ENCODE measurements at regions not wholly inside any gene's neighbourhood (a gene's known extent, or its start where the extent isn't known, plus 50 kb on each side); places are given as distances from the start of the nearest gene placed in this dataset.

DNA sequence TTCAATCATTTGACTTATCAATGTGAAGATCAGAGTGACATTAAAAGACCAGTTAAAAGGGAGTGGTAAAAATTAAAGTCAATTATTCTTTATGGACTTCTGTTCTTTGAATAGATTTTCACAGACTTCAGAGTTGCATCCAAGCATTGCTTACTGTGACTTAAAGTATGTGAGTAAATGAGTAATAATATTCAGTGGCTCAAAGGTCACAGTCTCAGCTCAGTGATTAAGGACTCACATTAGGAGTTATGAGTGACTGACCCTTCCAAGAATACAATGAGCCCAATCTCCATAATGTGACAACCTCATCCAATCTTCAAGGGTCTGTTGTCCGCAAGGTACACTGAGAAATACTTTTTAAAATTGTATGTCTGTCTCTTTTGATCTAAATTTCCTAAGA lies 811.2 kb downstream of the BRINP1 start:
- no peak overlapping the region for H3K27ac Mint-ChIP-seq
- intact Hi-C loops (cut with micrococcal nuclease): no loop called here
- H3K4me1 Mint-ChIP-seq (ENCODE audit: low read depth): no peaks in the 10 kb centered on the region
- DNase-seq (ENCODE audit: low spot score): no peak
- H3K27me3 Mint-ChIP-seq (ENCODE audit: insufficient read depth): no peaks in the 10 kb centered on the region
- H3K36me3 Mint-ChIP-seq (ENCODE audit: low read depth): no peaks in the 10 kb centered on the region
- peaks cover 8% of the 10 kb centered on the region for H3K9me3 Mint-ChIP-seq
- H3K4me3 Mint-ChIP-seq: no peak overlapping the region

GRCh38 chr9:118558891-118559290 lies 810.3 kb downstream of the BRINP1 start:
- Mint-ChIP-seq H3K9me3 (peaks cover 8% of the 10 kb centered on the region), H3K4me1 (ENCODE audit: low read depth) (no peaks in the 10 kb centered on the region), H3K27ac (no peak overlapping the region), H3K27me3 (ENCODE audit: insufficient read depth) (no peaks in the 10 kb centered on the region), H3K36me3 (ENCODE audit: low read depth) (no peaks in the 10 kb centered on the region), H3K4me3 (no peak overlapping the region)
- DNase-seq (ENCODE audit: low spot score): no peak
- intact Hi-C loops (cut with micrococcal nuclease): no loop called here

DNA sequence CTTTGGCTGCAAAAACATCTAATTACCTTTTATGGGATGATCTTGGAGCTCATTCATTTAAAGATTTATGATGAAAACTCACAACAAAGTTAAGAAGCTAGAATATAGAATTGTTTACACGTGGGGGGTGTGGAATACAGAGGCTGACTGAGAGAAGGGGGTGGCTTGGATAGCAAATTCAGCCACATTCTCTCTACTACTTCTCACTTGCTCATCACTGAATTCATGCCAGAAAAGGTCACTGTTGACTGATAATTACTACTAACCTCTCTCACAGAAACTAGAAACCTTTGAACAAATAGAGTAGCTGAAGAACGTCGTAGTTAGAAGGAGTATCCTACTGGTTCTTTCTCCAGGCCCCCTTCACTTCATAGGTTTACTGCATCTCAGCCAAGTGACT lies 808.2 kb downstream of the BRINP1 start:
- Mint-ChIP-seq H3K36me3 (ENCODE audit: low read depth) (no peaks in the 10 kb centered on the region), H3K27me3 (ENCODE audit: insufficient read depth) (no peaks in the 10 kb centered on the region), H3K9me3 (peaks cover 5% of the 10 kb centered on the region), H3K4me3 (no peak overlapping the region), H3K4me1 (ENCODE audit: low read depth) (no peaks in the 10 kb centered on the region), H3K27ac (no peak overlapping the region)
- no peak for DNase-seq (ENCODE audit: low spot score)
- intact Hi-C loops (cut with micrococcal nuclease): no loop called here

DNA sequence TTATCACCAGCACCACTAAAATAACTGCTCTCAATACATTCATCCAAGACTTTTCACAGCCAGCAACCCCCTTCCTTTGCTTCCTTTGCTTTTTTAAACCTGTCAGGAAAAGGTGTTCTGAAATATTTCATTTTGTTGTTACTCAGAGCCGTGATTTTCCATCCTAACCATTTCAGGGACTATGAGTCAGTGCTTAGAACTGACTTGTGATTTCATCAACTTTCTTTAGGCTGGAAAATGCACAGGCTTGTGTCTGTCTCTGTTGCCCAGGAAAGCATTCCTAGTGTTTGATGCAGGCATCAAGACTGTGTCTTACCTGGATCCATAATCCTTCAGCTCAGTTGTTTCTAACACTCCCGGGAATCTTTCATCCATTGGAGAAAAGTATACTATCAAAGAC lies 805.6 kb downstream of the BRINP1 start:
- H3K4me1 Mint-ChIP-seq (ENCODE audit: low read depth): no peaks in the 10 kb centered on the region
- no peak for DNase-seq (ENCODE audit: low spot score)

DNA sequence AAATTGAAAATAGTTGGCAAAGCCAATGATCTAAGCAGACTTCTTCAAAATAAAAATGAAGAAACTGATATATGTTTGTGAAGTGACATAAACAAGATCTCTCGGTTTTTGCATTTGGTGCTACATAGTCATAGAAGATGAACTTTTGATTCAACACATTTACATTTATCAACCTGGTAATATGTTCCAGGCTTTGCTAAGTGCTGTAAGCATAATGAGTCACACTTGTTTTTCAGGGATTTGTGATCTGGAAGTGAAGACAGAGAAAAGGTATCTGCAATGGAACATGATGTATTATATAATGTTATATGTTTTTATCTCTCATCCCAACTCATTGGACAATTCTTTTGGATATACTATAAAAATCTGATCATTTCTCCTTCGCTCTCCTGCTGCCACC lies 801.4 kb downstream of the BRINP1 start:
- no peak for DNase-seq (ENCODE audit: low spot score)
- H3K9me3 Mint-ChIP-seq: no peaks in the 10 kb centered on the region
- intact Hi-C loops (cut with micrococcal nuclease): no loop called here
- no peaks in the 10 kb centered on the region for H3K27me3 Mint-ChIP-seq (ENCODE audit: insufficient read depth)
- H3K4me1 Mint-ChIP-seq (ENCODE audit: low read depth): no peaks in the 10 kb centered on the region
- no peaks in the 10 kb centered on the region for H3K36me3 Mint-ChIP-seq (ENCODE audit: low read depth)
- no peak overlapping the region for H3K4me3 Mint-ChIP-seq
- no peak overlapping the region for H3K27ac Mint-ChIP-seq

More for the DNA sequence above, 805.6 kb downstream of the BRINP1 start:
- intact Hi-C loops (cut with micrococcal nuclease): no loop called here
- no peak overlapping the region for H3K4me3 Mint-ChIP-seq
- H3K9me3 Mint-ChIP-seq: no peaks in the 10 kb centered on the region
- H3K27ac Mint-ChIP-seq: no peak overlapping the region
- H3K27me3 Mint-ChIP-seq (ENCODE audit: insufficient read depth): no peaks in the 10 kb centered on the region
- H3K36me3 Mint-ChIP-seq (ENCODE audit: low read depth): no peaks in the 10 kb centered on the region

GRCh38 chr9:118568704-118569103 lies 800.5 kb downstream of the BRINP1 start:
- Mint-ChIP-seq H3K9me3 (no peaks in the 10 kb centered on the region), H3K36me3 (ENCODE audit: low read depth) (no peaks in the 10 kb centered on the region), H3K4me3 (no peak overlapping the region), H3K27ac (no peak overlapping the region), H3K27me3 (ENCODE audit: insufficient read depth) (no peaks in the 10 kb centered on the region), H3K4me1 (ENCODE audit: low read depth) (no peaks in the 10 kb centered on the region)
- no peak for DNase-seq (ENCODE audit: low spot score)
- intact Hi-C loops (cut with micrococcal nuclease): no loop called here

GRCh38 chr9:118569148-118569547 lies 800.1 kb downstream of the BRINP1 start:
- intact Hi-C loops (cut with micrococcal nuclease): no loop called here
- Mint-ChIP-seq H3K27me3 (ENCODE audit: insufficient read depth) (no peaks in the 10 kb centered on the region), H3K36me3 (ENCODE audit: low read depth) (no peaks in the 10 kb centered on the region), H3K4me1 (ENCODE audit: low read depth) (no peaks in the 10 kb centered on the region), H3K4me3 (no peak overlapping the region), H3K27ac (no peak overlapping the region), H3K9me3 (no peaks in the 10 kb centered on the region)
- DNase-seq (ENCODE audit: low spot score): no peak

DNA sequence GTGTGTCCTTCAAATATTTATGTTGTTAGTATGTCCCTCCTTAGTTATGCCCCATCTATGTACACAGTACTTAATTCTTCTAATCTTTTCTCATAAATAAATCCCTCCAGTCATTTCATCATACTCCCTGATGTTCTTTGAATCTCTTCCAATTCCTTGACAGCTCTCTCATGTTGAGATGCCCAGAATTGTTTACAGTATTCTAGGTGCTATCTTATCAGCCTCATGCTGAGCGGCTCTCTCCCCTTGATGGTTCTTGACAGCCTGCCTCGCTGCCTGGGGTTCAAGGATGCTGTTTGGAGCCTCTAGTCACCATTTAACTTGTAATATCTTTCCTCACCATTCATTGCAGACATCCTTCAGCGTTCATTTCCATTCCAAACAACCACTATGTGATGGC lies 799.2 kb downstream of the BRINP1 start:
- H3K27ac Mint-ChIP-seq: no peak overlapping the region
- intact Hi-C loops (cut with micrococcal nuclease): no loop called here
- no peaks in the 10 kb centered on the region for H3K9me3 Mint-ChIP-seq
- H3K4me3 Mint-ChIP-seq: no peak overlapping the region
- no peaks in the 10 kb centered on the region for H3K4me1 Mint-ChIP-seq (ENCODE audit: low read depth)
- no peaks in the 10 kb centered on the region for H3K36me3 Mint-ChIP-seq (ENCODE audit: low read depth)
- no peaks in the 10 kb centered on the region for H3K27me3 Mint-ChIP-seq (ENCODE audit: insufficient read depth)
- DNase-seq (ENCODE audit: low spot score): no peak

DNA sequence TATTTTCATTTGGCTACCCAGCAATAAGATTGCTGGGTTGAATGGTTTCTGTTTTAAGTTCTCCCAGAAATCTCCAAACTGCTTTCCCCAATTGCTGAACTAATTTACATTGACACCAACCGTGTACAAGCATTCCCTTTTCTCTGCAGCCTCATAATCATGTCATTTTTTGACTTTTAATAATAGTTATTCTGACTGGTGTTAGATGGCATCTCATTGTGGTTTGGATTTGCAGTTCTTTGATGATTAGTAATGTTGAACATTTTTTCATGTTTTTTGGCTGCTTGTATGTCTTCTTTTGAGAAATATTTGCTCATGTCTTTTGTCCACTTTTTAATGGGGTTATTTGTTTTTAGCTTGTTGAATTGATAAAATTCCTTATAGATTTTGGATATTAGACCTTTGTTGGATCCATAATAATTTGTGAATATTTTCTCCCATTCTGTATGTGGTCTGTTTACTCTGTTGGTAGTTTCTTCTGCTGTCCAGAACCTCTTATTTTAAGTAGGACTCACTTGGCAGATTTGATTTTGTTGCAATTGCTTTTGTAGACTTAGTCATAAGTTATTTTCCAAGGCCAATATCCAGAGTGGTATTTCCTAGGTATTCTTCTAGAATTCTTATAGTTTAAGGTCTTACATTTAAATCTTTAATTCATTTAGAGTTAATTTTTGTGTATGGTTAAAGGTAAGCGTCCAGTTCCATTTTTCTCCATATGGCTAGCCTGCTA lies 793.7 kb downstream of the BRINP1 start:
- intact Hi-C loops (cut with micrococcal nuclease): no loop called here
- DNase-seq (ENCODE audit: low spot score): no peak
- H3K27ac Mint-ChIP-seq: no peak overlapping the region
- no peaks in the 10 kb centered on the region for H3K4me1 Mint-ChIP-seq (ENCODE audit: low read depth)
- H3K4me3 Mint-ChIP-seq: no peak overlapping the region
- no peaks in the 10 kb centered on the region for H3K27me3 Mint-ChIP-seq (ENCODE audit: insufficient read depth)
- H3K9me3 Mint-ChIP-seq: no peaks in the 10 kb centered on the region
- no peaks in the 10 kb centered on the region for H3K36me3 Mint-ChIP-seq (ENCODE audit: low read depth)

- no peak overlapping the region for H3K4me3 Mint-ChIP-seq
- H3K4me1 Mint-ChIP-seq (ENCODE audit: low read depth): no peaks in the 10 kb centered on the region
- H3K27ac Mint-ChIP-seq: no peak overlapping the region
- no peaks in the 10 kb centered on the region for H3K36me3 Mint-ChIP-seq (ENCODE audit: low read depth)
- H3K9me3 Mint-ChIP-seq: no peaks in the 10 kb centered on the region
- no peak for DNase-seq (ENCODE audit: low spot score)
- H3K27me3 Mint-ChIP-seq (ENCODE audit: insufficient read depth): no peaks in the 10 kb centered on the region
- intact Hi-C loops (cut with micrococcal nuclease): no loop called here
These were observed 792.1 kb downstream of the BRINP1 start for GRCh38 chr9:118577121-118577520.

- no peak overlapping the region for H3K4me3 Mint-ChIP-seq
- H3K27me3 Mint-ChIP-seq (ENCODE audit: insufficient read depth): no peaks in the 10 kb centered on the region
- H3K36me3 Mint-ChIP-seq (ENCODE audit: low read depth): no peaks in the 10 kb centered on the region
- no peak for DNase-seq (ENCODE audit: low spot score)
- peaks cover 3% of the 10 kb centered on the region for H3K9me3 Mint-ChIP-seq
- no peak overlapping the region for H3K27ac Mint-ChIP-seq
- no peaks in the 10 kb centered on the region for H3K4me1 Mint-ChIP-seq (ENCODE audit: low read depth)
- intact Hi-C loops (cut with micrococcal nuclease): no loop called here
These were observed 790.8 kb downstream of the BRINP1 start for GRCh38 chr9:118578467-118578866.

- Mint-ChIP-seq H3K27me3 (ENCODE audit: insufficient read depth) (no peaks in the 10 kb centered on the region), H3K36me3 (ENCODE audit: low read depth) (no peaks in the 10 kb centered on the region), H3K27ac (no peak overlapping the region), H3K4me1 (ENCODE audit: low read depth) (no peaks in the 10 kb centered on the region), H3K4me3 (no peak overlapping the region), H3K9me3 (peaks cover 13% of the 10 kb centered on the region)
- DNase-seq (ENCODE audit: low spot score): no peak
- intact Hi-C loops (cut with micrococcal nuclease): no loop called here
These were observed 785.8 kb downstream of the BRINP1 start for GRCh38 chr9:118583414-118583813.

DNA sequence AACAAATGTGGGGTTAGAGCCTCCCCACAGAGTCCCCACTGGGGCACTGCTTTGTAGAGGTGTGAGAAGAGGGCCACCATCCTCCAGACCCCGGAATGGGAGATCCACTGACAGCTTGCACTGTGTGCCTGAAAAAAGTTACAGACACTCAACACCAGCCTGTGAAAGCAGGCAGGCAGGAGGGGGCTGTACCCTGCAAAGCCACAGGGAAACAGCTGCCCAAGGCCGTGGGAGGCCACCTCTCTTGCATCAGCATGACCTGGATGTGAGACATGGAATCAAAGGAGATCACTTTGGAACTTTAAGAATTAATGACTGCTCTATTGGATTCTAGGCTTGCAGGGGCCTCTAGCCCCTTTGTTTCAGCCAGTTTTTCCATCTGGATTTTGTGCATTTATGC lies 782.3 kb downstream of the BRINP1 start:
- no peaks in the 10 kb centered on the region for H3K27me3 Mint-ChIP-seq (ENCODE audit: insufficient read depth)
- H3K27ac Mint-ChIP-seq: no peak overlapping the region
- no peak overlapping the region for H3K4me3 Mint-ChIP-seq
- no peak for DNase-seq (ENCODE audit: low spot score)
- intact Hi-C loops (cut with micrococcal nuclease): no loop called here
- H3K36me3 Mint-ChIP-seq (ENCODE audit: low read depth): no peaks in the 10 kb centered on the region
- H3K9me3 Mint-ChIP-seq: peaks cover 13% of the 10 kb centered on the region
- H3K4me1 Mint-ChIP-seq (ENCODE audit: low read depth): no peaks in the 10 kb centered on the region

DNA sequence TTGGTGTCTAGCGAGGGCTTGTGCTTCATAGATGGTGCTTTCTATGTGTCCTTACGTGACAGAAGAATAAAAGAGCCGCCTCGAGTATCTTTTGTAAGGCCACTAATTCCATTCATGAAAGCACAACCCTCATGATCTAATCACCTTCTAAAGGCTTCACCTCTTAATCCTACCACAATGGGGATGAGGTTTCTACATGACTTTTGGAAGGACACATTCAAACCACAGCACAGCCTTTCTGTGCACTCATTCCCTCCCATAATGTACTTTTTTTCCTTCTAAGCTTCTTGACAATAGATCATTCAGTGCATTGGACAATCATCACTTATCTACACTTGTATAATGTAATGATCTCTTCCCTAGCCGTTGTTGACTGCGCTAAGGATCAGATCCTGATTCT lies 774.8 kb downstream of the BRINP1 start:
- Mint-ChIP-seq H3K27me3 (ENCODE audit: insufficient read depth) (no peaks in the 10 kb centered on the region), H3K4me1 (ENCODE audit: low read depth) (no peaks in the 10 kb centered on the region), H3K4me3 (no peak overlapping the region), H3K9me3 (no peaks in the 10 kb centered on the region), H3K27ac (no peak overlapping the region), H3K36me3 (ENCODE audit: low read depth) (no peaks in the 10 kb centered on the region)
- intact Hi-C loops (cut with micrococcal nuclease): no loop called here
- no peak for DNase-seq (ENCODE audit: low spot score)

All from activated T-helper 1 cell treated with anti-CD3 and anti-CD28 coated beads, Interleukin-12 subunit alpha, Interleukin-12 subunit beta, Interleukin-2, Interleukin-4 antibody, amounts not matched to agents 30 ng/mL and 10 ng/mL and 1 ng/mL, durations not matched to agents 14 hours and 24 hours and 36 hours (primary cell).